ENCODE measurements at regions not wholly inside any gene's neighbourhood (a gene's known extent, or its start where the extent isn't known, plus 50 kb on each side); places are given as distances from the start of the nearest gene placed in this dataset.
"Not testable (repeated sequence)": the region's sequence is repeated elsewhere in the genome, so short reads cannot be mapped to it uniquely, and the experiment has no call there.

DNA sequence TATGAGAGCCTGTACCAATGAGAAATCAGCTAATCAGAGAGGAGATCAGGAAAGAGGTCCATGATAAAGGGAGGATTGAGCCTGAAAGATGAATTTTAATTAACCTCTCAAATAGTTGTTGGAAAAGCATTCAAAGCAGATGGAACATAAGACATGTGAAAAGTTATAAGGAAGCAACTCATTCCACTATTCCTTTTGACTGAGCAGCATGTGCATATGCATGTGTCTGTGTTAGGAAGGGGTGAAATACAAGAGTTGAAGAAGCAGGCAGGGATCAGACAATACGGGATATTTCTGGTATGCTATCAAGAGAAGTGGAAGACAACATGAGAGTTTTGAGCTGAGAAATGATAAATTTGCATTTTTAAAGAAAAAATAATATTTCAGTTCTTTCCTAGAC, 624.8 kb upstream of the PTCHD4 start:
- no peak for DNase-seq (ENCODE audit: low read depth, low spot score)

DNA sequence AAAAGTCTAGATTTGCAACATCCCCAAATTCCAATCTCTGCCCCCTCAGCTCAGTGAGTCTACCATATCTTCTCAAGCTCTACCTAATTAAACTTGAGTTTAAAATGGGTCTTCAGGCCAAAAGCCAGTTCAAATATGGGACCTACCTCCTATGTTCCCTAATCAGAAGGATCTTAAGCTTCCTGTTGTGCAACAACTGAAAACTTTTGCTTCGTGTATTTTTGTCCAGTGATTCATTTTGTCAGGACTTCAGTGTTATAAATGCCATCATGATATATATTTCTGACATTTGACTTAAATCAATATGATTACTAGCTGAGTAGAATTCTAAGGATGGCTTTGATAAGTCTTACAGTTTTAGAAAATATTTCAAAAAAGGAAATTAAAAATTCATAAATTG, 622.6 kb upstream of the PTCHD4 start:
- DNase-seq (ENCODE audit: low read depth, low spot score): no peak

DNA sequence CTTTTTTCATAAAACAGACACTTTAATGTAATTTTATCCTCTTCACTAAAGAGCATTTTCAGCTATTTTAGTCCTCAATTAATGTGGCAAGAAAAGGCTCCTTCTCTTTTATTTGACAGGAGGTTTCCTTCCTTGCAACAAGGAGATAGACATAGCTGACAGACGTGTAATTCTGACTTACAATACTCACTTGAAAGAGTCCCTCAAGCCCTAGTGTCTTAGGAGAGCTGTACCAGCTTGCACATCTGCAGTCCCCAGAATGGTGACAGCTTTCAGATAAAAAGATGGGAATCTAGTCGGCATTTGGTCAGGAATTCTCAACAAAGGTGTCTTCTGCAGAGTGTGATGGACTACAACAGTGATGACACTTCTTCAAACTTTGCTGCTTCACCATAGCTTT, 603.7 kb upstream of the PTCHD4 start:
- DNase-seq (ENCODE audit: low read depth, low spot score): no peak

DNA sequence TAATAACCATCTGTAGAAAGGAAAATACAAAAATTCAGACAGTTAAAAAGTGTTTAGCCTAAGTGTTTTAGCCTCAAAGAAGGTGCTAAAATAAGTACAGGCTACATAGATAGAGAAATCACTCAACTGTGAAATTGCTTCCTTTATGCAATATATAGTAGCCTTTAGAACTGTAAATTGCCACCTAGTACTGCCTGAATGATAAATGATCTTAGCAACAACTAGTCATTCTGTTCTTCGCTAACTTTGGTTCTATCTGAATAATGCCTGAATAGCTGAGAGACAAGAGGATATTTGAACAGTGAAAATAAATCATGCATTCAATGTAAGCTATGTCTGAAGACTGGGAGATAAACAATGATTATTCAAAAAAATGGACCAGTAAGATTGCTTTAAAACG, 603.3 kb upstream of the PTCHD4 start:
- DNase-seq (ENCODE audit: low read depth, low spot score): no peak

DNA sequence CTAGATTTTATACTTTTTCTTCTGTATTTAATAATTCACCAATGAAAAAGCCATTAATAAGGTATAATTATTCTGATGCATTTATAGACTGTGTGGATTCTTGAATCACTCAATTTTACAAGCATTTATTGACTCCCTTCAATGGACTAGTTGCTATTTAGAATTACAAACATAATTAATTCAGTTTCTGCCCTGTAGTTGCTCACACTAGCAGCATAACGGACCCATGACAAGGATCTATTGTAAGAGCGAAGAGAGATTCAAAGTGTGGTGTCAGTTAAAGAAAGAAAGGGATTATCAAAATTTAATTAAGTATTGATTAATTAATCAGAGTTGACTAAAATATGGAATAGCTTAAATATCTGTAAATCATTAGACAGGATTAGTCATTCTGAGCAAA, 602.6 kb upstream of the PTCHD4 start:
- no peak for DNase-seq (ENCODE audit: low read depth, low spot score)

DNA sequence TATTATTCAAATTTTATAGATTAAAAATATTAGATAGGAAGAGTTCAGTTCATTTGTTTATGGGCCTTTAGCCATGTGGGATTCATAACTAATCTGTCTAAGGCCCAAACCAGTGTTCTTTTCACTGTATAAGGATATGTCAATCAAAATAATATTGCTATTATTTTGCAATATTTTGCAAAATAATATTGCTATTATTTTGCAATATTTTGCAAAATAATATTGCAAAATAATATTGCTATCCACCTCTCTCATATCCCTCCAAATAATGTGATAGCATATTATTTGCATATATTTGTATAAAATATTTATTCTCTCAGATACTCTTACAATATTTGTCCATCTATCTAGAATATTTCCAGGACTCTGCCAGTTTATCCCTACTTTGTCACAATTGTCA, 595.3 kb upstream of the PTCHD4 start:
- no peak for DNase-seq (ENCODE audit: low read depth, low spot score)

DNA sequence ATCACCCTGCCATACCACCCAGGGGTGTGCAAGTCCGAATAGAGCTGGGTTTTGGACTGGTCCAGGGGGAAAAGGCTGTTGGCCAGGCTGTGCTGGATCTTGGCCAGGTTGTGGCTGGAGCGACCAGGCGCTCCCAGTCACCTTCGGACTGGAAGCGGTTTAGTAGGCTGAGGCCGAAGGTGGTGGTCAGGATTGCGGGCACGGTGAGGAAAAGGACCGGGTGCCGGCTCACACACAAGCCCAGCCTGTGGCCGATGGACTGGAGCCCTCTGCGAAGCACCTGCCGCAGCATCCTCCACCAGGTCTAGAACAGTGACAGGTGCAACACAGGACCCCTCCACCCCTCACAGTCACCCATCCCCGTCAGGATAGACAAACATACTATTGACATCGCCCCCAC, 590.6 kb upstream of the PTCHD4 start:
- no peak for DNase-seq (ENCODE audit: low read depth, low spot score)

DNA sequence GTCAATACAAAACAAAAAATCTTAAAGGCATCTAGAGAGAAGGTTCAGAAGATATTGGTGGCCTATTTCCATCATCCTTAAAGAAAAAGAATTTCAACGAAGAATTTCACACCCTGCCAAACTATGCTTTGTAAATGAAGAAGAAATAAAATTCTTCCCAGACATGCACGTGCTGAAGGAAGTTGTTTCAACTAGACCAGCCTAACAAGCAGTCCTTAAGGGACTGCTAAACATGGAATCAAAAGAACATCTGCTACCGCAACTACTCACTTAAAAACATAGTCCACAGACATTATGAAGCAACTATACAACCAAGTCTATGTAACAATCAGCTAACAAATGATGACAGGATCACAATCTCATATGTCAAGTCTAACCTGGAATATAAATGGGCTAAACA, 584.9 kb upstream of the PTCHD4 start:
- DNase-seq (ENCODE audit: low read depth, low spot score): no peak

DNA sequence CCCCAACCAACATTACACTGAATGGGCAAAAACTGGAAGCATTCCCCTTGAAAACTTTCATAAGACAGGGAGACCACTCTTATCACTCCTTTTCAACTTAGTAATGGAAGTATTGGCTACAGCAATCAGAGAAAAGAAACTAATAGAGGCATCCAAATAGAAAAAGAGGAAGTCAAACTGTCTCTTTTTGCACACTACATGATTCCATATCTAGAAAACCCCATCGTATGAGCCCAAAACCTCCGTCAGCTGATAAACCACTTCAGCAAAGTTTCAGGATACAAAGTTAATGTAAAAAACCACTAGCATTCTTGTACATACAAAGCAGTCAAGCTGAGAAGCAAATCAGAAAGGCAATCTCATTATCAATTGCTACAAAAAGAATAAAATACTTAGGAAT, 580.4 kb upstream of the PTCHD4 start:
- no peak for DNase-seq (ENCODE audit: low read depth, low spot score)

DNA sequence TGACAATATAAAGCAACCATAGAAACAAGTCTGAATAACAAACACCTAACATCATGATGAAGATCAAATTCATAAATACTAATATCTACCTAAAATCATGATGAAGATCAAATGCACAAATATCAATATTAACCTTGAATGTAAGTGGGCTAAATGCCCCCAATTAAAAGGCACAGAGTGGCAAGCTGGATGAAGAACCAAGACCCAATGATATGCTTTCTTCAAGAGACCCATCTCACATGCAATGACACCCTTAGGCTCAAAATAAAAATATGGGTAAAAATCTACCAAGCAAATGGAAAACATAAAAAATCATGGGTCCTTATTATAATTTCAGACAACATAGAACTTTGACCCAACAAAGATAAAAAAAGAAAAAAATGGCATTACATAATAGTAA, 578.5 kb upstream of the PTCHD4 start:
- no peak for DNase-seq (ENCODE audit: low read depth, low spot score)

DNA sequence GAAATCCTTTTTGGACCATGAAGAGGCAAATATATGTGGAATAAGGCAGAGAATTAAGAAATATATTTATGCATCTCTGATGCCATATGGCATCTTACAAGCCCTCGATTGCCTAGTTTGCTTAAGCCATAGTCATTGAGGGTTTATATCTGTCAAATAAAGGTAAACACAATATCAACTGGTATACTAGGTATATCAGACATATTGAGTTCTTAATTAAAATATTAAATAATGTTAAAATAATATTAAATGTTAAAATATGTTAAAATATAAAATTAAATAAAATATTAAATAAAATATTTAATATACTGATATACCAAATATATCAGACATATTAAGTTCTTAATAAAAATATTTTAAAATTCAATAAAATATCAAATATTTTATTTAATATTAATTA, 567.4 kb upstream of the PTCHD4 start:
- DNase-seq (ENCODE audit: low read depth, low spot score): no peak

DNA sequence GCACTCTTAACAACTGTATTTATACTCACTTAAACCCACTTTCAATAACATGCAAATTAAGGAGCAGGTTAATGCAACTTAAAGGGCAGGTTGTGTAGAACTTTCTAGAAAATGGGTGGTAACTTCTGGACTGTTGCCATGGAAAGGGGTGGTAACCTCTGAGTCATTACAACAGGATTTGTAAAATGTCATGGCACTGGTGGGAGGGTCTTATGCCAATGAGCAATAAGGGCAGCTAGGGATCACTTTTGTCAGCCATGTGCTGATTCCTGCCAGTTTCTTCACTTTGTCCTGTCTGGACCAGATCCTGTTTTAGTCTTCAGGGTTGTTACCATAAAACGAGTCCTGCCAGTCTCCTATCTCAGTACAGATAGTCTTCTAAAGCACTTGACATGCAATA, 560.5 kb upstream of the PTCHD4 start:
- no peak for DNase-seq (ENCODE audit: low read depth, low spot score)

DNA sequence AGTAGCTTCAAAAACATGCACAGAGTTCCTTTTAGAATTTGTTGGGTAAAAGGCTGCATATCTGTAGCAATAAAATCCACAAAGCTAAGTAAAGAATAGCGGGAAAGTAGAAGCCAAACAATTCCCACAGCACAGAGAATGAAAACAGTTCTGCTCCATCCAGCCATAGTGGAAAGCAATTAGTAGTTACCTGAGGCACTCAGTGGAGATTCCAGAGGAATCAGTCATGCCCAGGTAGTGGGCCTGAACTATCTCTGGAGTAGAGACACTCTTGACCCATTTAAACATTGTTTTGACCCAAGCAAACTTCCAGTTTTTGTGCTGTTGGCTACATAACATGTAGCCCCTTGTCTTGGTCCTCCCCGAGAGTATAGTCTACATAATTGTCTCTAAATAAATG, 559.5 kb upstream of the PTCHD4 start:
- DNase-seq (ENCODE audit: low read depth, low spot score): no peak

DNA sequence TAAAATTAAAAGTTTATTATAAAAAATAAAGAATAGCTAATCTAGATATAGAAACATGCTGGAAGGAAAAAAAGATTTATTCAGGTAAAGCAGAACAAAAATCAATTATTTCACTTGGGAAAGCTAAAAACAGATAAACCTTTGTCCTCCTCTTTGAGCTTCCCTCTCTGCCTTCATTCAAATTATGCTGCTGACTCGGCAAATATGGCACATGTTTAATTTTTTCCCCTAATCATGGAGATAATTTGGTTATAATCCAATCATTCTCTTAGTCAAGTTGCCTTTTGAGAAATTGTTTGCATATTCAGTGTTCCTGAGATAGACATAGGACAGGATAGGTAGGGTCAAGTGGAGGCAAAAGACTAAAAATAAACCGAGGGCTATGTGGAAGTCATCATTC, 556.8 kb upstream of the PTCHD4 start:
- DNase-seq (ENCODE audit: low read depth, low spot score): no peak

DNA sequence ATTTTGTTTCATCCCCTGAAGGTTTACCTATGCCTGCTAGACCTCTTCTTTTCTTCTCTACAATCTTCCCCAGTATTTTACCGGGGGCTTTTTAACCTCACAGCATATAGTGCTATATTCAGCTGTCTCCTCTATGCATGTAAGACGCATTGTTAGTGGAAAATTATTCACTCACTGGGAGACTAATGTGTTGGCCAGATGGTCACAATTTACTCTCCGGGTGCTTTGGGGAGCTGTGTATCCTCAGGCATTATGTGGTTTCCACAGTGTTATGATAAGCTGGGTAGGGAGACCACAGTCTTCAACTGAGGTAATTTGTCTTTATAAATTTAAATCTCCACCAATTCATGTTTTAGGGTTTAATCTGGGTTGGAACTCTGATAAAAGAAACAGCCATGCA, 553.8 kb upstream of the PTCHD4 start:
- no peak for DNase-seq (ENCODE audit: low read depth, low spot score)

DNA sequence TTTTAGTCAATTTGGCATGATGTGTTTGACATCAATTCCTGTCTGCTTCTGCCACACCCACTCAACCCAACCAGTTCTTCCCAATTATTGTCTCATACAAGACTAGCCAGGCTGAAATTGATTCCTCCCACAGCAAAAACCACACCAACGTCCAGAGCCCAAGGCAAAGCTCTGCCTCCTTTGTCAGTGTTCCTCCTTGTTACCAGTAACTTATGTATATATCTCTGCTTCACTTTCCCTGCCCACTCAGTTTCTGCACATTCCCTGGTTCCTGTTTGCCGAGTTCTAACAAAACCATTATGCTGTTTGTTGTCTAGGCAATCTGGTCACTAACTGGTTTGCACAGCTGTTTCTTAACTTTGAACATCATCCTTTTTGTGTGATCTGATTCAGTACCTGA, 547.9 kb upstream of the PTCHD4 start:
- no peak for DNase-seq (ENCODE audit: low read depth, low spot score)

DNA sequence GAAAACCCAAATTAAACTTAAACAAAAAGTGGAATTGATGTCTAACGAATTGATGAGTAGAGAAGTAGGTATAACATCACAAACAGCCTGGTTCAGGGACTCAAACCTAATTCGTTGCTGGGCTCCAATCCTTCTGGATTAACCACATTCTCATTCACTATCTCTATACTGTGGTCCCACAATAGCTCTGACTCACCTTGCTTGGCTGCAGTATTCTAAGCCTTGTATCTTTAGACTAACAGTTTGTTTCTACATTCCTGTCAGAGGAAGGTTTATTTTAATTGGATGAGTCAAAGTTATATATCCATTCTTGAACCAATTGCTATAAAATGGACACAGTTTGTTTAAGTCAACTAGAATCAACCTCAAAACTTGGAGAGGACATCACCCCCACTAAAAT, 530.5 kb upstream of the PTCHD4 start:
- no peak for DNase-seq (ENCODE audit: low read depth, low spot score)

DNA sequence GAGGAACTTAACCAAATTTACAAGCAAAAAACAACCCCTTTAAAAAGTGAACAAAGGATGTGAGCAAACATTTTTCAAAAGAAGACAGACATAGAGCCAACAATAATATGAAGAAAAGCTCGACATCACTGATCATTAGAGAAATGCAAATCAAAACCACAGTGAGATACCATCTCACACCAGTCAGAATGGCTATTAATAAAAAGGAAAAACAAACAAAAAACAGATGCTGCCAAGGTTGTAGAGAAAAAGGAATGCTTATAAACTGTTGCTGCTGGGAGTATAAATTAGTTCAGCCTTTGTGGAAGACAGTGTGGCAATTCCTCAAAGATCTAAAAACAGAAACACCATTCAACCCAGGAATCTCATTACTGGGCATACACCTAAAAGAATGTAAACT, 527.8 kb upstream of the PTCHD4 start:
- DNase-seq (ENCODE audit: low read depth, low spot score): not testable (repeated sequence)

DNA sequence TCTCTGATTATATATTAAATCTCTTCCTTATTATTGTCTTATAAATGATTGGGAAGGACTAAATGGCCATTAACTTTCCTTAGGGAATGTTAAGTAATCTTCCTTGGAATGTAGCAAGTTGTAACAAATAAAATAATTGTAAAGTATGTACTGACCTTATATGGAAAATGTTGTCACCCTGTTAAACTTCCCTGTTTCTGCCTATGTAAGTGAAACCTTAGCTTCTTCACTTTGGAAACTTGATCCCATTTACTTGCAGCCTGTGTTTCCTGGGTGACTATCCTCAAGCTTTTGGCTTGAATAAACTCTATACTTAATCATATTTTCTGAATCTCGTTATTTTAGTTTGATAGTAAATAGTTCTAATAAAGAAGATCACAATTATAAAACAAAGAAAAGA, 519.5 kb upstream of the PTCHD4 start:
- DNase-seq (ENCODE audit: low read depth, low spot score): no peak

DNA sequence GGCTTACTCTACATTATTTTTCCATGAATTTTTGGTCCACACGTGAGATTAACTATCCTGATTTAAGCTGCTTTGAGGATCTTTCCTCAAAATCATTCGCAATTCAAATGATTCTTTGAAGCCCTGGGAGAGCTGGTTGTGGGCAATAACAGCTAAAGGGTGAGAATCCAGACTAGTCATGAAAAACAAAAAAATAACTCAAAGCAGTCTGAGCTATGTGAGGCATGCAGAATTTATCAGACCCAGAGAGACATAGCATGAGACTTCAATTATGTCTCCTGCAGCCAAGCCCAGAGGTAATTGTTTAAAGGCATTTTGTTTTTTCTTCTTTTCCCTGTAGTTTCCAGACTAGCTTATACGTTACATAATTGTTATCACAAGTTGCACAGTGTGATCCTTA, 517.3 kb upstream of the PTCHD4 start:
- DNase-seq (ENCODE audit: low read depth, low spot score): no peak

DNA sequence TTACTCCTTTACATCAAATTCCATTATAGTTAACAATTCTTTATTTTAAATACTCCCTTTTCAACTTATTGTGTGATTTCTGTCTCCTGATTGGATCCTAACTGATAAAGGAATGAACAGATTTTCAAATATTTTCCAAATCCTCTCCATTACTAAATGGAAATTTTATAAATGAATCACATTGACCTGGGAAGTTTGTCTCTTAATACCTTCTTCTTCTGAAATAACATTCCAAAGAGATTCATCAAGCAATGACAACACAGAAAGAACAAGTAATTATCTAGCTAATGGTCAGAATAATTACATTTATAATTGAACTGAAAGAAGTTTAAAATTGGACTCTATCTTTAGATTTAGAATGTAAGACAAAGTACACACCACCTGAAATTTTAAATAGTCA, 515.4 kb upstream of the PTCHD4 start:
- no peak for DNase-seq (ENCODE audit: low read depth, low spot score)

DNA sequence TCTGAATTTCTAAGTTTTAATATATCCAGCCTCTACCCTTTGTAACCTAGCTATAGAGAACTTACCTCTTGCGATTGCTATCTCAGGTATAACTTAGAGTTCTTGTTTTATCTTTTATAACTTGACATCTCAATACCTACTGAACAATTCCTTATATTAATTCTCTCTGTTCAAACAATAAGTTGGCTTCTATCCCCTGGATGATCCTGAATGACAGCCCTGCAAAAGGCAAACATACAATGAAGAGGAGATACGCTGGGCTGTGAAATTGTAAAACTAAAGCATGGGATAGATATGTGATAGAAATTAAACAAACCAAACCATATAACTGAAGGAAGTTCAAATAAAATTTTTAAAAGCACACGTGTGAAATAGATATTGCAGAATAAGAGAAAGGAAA, 513.6 kb upstream of the PTCHD4 start:
- DNase-seq (ENCODE audit: low read depth, low spot score): no peak

DNA sequence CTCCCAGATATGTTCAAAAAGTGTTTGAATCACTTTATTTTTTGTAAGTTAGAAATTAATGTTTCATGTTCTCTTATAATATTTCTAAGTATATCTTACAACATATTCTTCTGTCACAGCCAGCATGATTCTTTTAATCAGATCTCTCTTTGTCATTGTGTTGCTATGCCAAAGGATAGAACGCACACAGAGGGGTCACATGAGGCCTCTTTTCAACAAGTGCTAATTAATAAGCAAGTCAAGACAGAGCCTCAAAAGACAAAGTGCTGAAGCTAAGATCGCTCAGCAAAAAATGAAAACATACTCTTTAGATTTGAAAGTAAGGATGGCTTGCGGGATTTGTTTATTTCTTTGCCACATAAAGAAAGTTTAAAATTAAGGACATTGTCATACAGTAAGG, 508.8 kb upstream of the PTCHD4 start:
- no peak for DNase-seq (ENCODE audit: low read depth, low spot score)

DNA sequence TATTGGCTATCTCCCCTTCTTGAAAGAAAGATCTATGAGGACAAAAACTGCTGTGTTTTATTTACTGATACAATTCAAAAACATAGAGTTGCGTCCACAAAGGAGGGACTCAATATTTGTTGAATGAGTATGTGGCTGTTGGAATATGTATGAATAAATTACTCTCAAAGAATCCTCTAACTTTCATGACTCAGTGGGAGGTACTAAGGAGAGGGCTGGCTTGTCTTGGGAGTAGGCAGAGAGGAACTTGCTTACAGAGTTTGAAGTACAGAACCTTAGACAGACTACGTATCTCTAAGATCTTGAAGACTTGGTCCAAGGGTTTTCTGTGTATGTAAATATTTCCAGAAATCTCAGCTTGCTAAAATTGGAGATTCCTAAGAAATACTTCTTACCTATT, 504.0 kb upstream of the PTCHD4 start:
- no peak for DNase-seq (ENCODE audit: low read depth, low spot score)

DNA sequence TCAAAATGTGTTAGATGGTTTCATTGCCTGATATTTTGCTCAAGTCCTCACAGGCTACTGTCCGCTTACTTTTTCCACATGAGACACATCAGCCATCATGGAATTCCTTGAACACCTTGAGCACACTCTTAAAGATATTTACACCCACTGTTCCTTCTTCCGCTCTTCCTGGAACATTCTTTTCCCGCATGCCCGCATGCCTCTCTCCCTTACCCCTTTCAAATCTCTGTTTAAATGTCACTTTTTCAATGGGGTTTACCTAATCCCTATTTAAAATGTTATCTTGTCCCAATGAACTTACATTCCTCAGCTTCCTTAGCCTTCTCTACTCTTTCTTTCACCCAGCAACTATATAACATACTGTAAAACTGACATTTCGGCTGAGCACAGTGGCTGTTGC, 503.3 kb upstream of the PTCHD4 start:
- no peak for DNase-seq (ENCODE audit: low read depth, low spot score)
